Activated T-cell treated with anti-CD3 and anti-CD28 coated beads, Interleukin-2, amount 50 U/mL, for 48 hours (primary cell): ENCODE measurements at regions not wholly inside any gene's neighbourhood (a gene's known extent, or its start where the extent isn't known, plus 50 kb on each side); places are given as distances from the start of the nearest gene placed in this dataset.

Experiments used
- DNase-seq, 2 experiments: peaks; one replicate each; pipeline ENCODE4 v3.0.0-alpha.2; 2020

- DNase-seq: no peak
These were observed 61.3 kb upstream of the SPIN1 start for GRCh38 chr9:88326936-88327335.

- DNase-seq: no peak
These were observed 62.2 kb upstream of the SPIN1 start for GRCh38 chr9:88326015-88326414.

- peak; percentile 31 to 49 for DNase-seq
These were observed 65.2 kb upstream of the SPIN1 start for GRCh38 chr9:88322906-88323566.

DNA sequence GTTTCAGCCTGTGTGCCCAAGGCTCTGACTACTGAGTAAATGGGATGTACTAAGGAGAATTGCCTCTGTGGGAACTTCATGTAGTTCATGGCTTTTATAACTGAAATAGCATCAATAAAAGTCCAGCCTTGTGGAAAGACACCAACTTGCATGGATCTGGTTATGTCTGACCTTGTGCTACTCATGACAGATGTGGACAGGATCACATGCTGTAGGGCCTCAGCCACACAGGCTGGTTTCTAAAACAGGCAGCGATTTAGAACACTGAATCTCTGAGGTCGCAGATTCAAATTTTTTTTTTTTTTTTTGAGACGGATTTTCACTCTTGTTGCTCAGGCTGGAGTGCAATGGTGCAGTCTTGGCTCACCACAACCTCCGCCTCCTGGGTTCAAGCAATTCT lies 66.5 kb upstream of the SPIN1 start:
- no peak for DNase-seq

- no peak for DNase-seq
These were observed 67.4 kb upstream of the SPIN1 start for GRCh38 chr9:88320748-88321415.

DNA sequence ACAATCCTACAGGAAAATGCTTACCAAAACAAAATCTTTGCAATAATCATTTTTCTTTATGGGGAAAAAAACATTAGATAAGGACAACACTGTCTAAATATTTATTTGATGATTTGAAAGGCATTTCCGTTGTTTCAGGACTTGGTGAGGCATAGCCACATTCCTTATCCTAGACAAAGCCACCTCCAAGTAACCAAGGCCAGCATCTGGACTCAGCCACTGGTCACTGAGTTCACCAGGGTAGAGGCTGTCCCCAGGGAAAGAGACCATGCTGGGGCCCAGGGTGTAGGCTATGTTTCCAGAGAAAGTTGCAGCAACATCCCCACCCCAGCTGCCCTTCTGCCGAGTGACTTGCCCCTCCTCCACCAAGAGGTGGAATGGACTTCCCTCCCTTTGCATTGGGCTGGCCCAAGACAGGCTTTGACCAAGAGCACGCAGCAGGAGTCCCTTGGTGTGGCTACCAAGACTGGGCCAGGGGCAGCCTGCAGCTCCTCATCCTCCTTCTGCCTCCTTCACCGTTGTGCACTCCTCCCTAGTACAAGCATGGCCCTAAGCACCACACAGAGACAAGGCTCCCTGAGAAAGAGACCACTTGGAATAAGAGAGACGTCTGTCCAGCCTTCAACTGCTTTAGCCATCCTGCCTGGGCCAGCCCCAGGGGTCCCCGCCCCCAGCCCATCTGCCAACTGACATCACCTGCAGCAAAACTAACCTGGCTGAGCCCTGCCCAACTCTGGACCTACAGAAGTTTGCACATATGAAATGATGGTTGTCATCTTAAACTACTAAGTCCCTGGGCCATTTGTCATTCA lies 68.1 kb upstream of the SPIN1 start:
- DNase-seq: no peak

GRCh38 chr9:88313364-88314220 lies 74.7 kb upstream of the SPIN1 start:
- DNase-seq: peak; percentile 61 to 67

DNA sequence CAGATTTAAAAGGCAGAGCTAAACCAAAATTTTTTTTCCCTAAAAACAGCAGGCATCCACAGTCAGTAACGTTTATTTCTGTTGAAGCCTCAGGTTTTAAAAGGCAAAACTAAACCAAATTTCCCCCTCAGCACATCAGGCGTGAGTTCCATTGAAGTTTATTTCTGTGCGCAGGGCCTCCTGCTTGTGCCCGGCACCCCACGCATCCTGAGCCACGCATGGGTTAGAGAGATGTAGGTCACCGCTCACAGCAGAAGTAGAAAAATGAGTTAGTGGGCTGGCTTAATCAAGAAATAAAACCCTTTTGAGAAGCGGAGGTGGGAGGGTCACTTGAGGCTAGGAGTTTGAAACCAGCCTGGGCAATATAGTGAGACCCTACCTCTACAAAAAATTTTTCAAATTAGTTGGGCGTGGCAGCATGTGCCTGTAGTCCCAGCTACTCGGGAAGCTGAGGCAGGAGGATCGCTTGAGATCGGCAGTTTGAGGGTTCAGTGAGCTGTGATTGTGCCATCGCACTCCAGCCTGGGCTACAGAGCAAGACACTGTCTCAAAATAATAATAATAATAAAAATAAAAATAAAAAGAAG lies 75.6 kb upstream of the SPIN1 start:
- DNase-seq: peak in 1 of 2 experiments; percentile 42

- no peak for DNase-seq
These were observed 76.2 kb upstream of the SPIN1 start for GRCh38 chr9:88312045-88312444.

- no peak for DNase-seq
These were observed 77.8 kb upstream of the SPIN1 start for GRCh38 chr9:88310310-88310980.

DNA sequence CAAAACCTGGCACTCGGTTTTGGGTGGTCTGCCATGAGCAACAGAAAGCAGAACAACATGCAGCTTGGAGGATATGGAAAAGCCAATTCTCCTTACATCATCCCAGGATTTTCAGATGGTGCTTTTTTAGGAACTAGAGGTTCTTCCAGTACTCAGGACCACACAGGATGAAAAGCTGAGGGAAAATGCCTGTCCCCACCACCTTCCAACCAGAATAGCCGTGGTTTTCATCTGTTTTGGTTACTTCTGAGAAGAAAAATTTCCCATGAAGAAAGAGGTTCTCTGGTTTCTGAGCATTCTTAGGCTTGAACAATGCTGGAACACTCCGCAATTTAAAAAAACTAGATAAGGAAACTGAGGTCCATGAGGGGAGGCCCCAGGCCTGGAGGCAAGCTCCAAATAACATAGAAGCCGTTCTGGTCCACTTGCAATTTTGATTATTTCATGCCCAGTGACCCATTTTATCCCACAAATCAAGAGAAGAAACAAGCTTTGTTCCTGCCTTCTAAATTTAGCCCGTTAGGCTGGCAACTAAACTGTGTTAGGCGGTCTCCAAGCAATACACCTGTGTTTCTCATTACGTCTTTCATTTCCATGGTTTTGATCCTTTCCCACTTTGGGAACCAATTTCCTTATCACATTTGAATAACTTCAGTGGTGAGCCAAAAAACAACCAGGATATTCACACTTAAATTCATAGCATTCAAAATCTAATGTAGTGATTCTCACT lies 79.2 kb upstream of the SPIN1 start:
- no peak for DNase-seq

DNA sequence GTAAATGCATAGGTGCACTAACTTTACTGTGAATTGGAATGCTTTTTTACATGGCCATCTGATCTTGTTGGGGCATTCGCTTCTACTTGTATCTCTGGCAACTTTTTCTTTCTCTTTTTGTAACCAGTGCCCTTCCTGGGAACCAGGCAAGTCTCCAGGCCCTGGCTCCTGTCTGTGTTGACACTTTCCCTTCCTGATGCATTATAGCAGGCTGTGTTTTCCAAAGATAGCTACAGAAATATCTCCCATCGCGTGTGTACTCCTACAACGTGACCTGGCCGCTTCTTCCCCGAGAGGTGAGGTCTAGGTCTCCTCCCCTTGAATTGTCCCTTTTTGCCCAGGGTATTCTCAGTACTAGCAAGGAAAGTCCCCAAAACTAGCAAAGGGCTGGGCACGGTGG lies 81.1 kb upstream of the SPIN1 start:
- no peak for DNase-seq

DNA sequence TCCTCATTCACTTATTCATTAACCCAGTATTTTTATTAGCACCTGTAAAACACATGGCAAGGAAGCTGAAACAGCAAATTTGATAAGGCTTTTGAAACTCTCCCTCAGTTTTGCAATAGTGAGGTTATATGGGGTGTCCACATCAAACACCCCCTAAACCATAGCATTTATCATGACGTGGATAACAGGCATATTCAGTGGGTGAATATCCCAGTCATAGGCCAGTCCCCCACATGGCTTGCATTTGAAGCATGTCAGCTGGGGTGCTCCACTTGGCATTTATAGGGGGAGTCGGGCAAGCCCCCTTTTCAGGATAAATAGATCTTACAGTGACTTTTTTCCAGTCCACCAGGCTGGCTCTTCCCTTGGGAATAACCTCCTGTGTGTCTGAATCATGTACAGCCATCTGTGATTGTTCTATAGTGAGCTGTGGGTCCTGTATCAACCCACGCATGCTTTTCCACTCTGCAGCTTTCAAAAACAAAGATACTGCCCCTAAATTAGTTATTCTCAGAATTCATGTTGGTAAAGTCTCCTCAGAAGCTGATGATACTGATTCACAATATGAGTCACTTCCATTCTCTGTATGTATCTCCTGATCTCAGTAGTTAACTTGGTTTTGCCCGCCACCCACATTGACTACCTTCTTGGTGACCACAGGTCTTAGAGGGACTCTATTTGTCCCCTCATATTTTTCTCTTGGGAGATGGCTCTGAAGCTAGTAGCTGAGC lies 84.4 kb upstream of the SPIN1 start:
- peak; percentile 64 to 69 for DNase-seq

- no peak for DNase-seq
These were observed 85.5 kb upstream of the SPIN1 start for GRCh38 chr9:88302579-88303324.

DNA sequence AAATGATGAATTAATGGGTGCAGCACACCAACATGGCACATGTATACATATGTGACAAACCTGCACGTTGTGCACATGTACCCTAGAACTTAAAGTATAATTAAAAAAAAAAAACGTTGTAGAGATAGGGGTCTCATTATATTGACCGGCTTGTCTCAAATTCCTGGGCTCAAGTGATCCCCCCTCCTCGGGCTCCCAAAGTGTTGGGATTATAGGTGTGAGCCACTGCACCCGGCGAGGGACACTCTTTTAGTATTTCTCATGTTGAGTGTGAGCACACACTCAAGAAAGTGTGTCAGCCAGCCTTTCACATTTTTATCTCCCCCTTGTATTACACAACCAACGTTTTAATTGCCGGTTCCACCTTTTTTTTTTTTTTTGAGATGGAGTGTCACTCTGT lies 87.7 kb upstream of the SPIN1 start:
- DNase-seq: no peak

- DNase-seq: no peak
These were observed 96.4 kb upstream of the SPIN1 start for GRCh38 chr9:88291856-88292255.

DNA sequence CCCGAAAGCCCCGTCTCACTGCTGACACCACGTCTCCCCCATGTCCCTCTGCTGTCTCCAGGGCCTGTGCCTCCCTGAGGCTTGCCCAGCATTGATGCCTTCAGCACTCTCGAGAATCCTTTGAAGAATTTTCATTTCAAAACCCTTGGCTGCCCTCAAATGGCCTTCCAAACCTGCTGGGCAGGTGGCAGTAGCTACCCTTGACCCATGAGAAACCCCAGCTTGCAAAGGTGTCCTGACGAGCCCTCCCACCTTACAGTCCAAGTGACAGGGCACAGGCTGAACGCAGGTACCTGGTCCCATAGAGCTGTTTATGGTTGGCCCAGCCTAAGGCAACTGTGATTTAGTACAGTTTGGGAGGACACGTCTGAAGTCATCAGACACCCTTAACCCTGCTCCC lies 97.2 kb upstream of the SPIN1 start:
- no peak for DNase-seq

DNA sequence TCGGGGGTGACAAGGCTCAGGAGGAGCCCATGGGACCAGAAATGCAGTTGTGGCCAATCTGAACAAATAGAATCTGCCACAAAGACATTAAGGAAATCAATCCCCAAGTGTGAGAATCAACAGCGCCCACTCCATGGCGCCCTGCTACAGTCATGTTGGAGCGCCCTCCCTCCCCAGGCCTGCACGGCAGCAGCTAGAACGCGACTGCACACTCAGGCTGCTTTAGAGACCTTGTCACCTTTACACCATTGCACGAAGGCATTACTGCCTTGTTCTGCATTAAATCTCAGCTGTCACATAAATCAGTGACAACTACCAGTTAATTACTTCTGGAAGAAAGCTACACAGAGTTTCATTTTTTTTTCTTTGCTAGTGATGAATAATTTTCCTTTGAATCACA lies 98.7 kb upstream of the SPIN1 start:
- no peak for DNase-seq

GRCh38 chr9:88287972-88288371 lies 100.3 kb upstream of the SPIN1 start:
- DNase-seq: no peak
